ENCODE measurements at regions not wholly inside any gene's neighbourhood (a gene's known extent, or its start where the extent isn't known, plus 50 kb on each side); places are given as distances from the start of the nearest gene placed in this dataset.
"Not testable (repeated sequence)": the region's sequence is repeated elsewhere in the genome, so short reads cannot be mapped to it uniquely, and the experiment has no call there.

GRCh38 chr11:15668718-15669117 is 554.0 kb downstream of the INSC start:
- no peak for DNase-seq (ENCODE audit: extremely low read depth in 1 of 11, low read depth in 9 of 11, low spot score in 4 of 11)

- no peak for DNase-seq (ENCODE audit: extremely low read depth in 1 of 11, low read depth in 9 of 11, low spot score in 4 of 11)
These were observed 555.9 kb downstream of the INSC start for GRCh38 chr11:15670520-15671070.

- DNase-seq (ENCODE audit: extremely low read depth in 1 of 11, low read depth in 9 of 11, low spot score in 4 of 11) = no peak
These were observed 556.5 kb downstream of the INSC start for GRCh38 chr11:15671216-15671615.

DNA sequence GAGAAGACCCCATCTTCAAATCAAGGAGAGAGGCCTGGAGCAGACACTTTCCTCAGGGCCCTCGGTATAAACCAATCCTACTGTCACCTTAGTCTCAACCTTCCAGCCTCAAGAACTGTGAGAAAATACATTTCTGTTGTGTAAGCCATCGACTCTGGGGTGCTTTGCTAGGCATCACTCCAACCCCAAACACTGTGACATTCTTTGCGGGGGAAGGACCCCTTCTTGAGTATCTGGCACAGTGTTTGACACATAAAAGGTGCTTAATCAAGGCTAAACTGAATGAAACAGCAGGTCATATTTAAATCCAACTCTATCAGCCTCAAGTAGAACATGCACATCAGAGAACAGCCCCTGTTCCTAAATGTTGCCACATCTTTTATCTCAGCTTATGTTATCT is 558.1 kb downstream of the INSC start:
- DNase-seq (ENCODE audit: extremely low read depth in 1 of 11, low read depth in 9 of 11, low spot score in 4 of 11) = no peak

GRCh38 chr11:15673408-15673831 is 558.7 kb downstream of the INSC start:
- no peak for DNase-seq (ENCODE audit: extremely low read depth in 1 of 11, low read depth in 9 of 11, low spot score in 4 of 11)

GRCh38 chr11:15674756-15675155 is 560.0 kb downstream of the INSC start:
- no peak for DNase-seq (ENCODE audit: extremely low read depth in 1 of 11, low read depth in 9 of 11, low spot score in 4 of 11)

GRCh38 chr11:15675683-15676082 is 561.0 kb downstream of the INSC start:
- no peak for DNase-seq (ENCODE audit: extremely low read depth in 1 of 11, low read depth in 9 of 11, low spot score in 4 of 11)

DNA sequence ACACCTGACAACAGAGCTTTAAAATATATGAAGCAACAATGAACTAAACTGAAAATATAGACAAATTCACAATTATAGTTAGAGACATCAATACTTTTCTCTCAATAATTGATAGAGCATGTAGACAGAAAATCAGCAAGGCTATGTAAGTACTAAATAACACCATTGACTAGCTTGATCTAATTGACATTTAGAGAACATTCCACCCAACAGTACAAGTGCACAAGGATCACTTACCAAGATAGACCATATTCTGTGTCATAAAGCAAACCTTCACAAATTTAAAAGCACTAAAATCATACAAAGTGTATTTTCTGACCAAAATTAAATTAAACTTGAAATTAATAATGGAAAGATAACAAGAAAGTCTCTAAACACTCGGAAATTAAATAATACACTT is 562.5 kb downstream of the INSC start:
- DNase-seq (ENCODE audit: extremely low read depth in 1 of 11, low read depth in 9 of 11, low spot score in 4 of 11) = no peak

DNA sequence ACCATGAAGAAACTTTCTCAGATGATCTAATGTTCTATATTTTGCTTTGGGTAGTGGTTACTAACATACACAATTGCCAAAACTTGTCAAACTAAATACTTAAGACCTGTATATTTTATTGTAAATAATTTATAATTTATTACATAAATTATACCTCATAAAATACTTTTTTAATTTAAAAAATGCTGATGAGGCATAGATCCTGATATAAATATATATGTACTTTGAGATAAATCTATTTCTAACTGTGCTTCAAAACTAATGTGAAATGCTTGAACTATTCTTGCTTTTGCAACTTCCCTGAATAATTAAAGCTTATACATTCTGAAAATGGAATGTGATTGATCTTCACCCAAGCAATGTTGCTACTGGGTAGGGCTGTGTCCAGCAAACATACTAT is 568.8 kb downstream of the INSC start:
- DNase-seq (ENCODE audit: extremely low read depth in 1 of 11, low read depth in 9 of 11, low spot score in 4 of 11) = no peak

DNA sequence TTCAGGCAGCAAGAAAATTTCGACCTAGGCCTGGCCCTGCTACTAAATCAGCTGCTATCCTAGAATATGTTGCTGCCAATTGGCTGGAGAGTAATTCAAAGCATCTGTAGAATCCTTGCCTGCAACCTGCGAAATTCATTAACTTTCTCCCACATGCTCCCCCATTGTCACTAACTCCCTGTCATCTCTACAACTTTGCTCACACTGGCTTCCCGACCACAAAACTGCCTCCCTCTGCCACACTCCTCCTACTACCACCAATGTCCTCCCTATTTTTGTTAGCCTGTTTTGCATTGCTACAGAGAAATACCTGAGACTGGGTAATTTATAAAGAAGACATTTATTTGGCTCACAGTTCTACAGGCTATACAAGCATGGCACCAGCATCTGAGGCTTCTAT is 570.6 kb downstream of the INSC start:
- no peak for DNase-seq (ENCODE audit: extremely low read depth in 1 of 11, low read depth in 9 of 11, low spot score in 4 of 11)

- DNase-seq (ENCODE audit: extremely low read depth in 1 of 11, low read depth in 9 of 11, low spot score in 4 of 11) = not testable (repeated sequence)
These were observed 571.5 kb downstream of the INSC start for GRCh38 chr11:15686259-15686658.

DNA sequence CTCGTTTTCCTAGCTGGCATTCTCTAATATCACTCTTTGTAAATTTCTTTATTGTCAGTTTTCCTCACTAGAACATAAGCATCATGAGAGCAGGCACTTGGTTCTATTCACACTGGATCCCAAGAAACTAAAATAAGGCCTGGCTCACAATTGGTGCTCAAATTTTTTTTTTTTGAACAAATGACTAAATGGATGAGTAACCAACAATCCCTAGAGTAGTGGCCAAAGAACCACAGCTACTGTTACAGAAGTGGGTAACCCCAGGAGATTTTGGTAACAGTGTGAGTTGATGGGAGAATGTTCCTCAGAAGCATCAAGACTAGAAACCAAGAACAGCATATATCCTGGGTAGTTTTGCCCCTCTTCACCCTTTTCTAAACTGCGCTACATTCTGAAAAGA is 572.6 kb downstream of the INSC start:
- DNase-seq (ENCODE audit: extremely low read depth in 1 of 11, low read depth in 9 of 11, low spot score in 4 of 11) = no peak

- no peak for DNase-seq (ENCODE audit: extremely low read depth in 1 of 11, low read depth in 9 of 11, low spot score in 4 of 11)
These were observed 573.6 kb downstream of the INSC start for GRCh38 chr11:15688351-15688792.

GRCh38 chr11:15690320-15690719 is 575.6 kb downstream of the INSC start:
- DNase-seq (ENCODE audit: extremely low read depth in 1 of 11, low read depth in 9 of 11, low spot score in 4 of 11) = peak in 1 of 11 donors; percentile 21

DNA sequence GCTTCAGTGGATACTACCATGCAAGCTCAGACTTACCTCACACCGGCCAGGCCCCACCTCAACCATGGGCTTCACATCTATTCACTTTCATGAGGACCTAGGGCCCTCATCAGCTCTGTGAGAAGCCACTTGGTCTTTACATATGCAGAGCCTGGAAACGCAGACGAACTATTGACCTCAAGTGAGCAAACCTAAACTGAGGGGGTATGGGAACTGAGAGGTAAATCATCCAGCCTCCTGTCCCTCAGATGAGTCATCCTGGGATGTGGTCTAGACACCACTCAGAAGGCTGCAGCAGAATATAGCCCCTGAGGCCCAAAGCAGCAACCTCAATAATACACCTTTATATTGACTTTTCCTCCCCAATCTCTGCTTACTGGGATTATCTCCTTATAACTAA is 578.0 kb downstream of the INSC start:
- DNase-seq (ENCODE audit: extremely low read depth in 1 of 11, low read depth in 9 of 11, low spot score in 4 of 11) = no peak

DNA sequence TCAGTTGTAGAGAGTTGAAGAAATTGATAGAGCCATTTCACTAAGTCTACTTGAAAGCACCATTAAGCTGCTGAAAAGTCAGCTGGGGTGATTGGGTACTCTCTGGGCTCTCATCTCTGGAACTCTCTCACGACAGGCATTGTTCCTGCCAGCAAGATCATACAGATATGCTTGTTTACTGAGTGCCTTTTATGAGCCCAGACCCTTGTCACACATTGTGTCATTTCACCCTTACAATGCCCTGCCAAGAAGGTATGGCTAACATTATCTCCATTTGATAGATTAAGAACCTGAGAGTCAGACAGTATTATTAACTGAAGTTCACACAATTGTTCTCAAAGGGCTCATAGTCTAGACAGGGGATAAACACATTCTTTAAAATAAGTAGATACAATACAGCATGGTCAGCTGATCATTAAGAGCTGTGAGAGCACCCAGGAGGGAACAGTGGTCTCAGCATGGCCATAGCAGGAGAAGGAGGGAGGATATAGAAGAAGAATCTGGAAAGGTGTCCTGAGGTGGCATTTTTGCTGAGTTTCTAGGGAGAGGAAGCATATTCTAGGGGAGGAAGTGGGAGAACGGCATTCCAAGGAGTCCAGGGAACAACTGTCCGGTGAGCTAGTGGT is 580.5 kb downstream of the INSC start:
- no peak for DNase-seq (ENCODE audit: extremely low read depth in 1 of 11, low read depth in 9 of 11, low spot score in 4 of 11)

- no peak for DNase-seq (ENCODE audit: extremely low read depth in 1 of 11, low read depth in 9 of 11, low spot score in 4 of 11)
These were observed 581.3 kb downstream of the INSC start for GRCh38 chr11:15696069-15696468.

DNA sequence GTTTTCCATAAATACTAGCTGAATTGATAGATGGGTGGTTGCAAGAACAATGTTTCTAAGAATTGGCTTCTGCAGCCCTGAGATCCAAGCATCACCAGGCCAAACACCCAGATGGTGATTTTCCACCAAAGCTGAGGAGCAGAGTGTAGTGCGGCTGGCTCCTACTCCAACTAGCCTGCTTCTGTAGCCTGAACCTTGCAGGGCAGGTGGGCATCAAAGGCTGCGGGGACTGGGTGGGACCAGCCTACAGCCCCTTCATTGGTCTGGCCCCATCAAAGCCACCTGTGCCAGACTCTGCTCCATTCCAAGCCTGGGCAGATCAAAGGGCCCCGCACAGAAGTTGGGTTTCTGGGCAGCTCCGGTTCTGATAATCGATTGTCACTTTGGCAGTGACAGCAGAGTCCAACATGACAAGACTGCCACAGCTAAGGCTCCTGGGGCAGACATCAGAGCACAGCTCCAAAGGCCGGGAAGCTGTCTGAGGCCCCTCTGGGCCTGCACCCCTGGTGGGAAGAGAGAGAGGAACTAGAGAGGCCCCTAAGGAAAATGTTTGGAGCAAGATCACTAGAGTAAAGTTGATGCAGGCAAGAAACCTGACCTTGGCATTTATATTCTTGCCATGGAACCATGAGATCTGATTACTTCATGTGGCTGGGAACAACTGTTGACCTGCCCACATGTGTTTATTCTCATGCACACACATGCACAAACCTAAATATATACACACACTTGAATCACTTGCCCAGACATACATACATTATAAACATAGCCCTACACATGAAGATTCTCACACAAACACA is 582.9 kb downstream of the INSC start:
- no peak for DNase-seq (ENCODE audit: extremely low read depth in 1 of 11, low read depth in 9 of 11, low spot score in 4 of 11)

DNA sequence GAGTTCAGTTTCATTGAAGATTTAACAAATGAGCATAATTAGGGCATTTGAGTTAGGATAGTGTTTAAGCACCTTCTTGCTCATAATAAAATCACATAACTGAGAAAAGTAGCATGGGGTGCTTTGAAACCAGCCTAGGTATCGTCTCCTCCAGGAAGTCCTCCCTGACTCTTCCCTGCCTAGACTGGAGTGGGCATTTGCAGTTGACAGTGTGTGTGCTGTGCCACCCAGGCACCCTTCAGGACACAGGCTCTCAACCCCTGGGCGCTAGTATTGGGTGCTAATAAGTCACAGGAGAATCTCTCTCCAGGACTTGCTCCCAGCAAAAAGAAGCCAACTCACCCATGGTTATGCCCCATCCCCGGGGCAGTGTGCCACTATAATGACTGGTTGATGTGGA is 584.1 kb downstream of the INSC start:
- DNase-seq (ENCODE audit: extremely low read depth in 1 of 11, low read depth in 9 of 11, low spot score in 4 of 11) = no peak

GRCh38 chr11:15699978-15700377 is 585.3 kb downstream of the INSC start:
- no peak for DNase-seq (ENCODE audit: extremely low read depth in 1 of 11, low read depth in 9 of 11, low spot score in 4 of 11)

GRCh38 chr11:15700456-15700855 is 585.7 kb downstream of the INSC start:
- no peak for DNase-seq (ENCODE audit: extremely low read depth in 1 of 11, low read depth in 9 of 11, low spot score in 4 of 11)
